ENCODE measurements at regions not wholly inside any gene's neighbourhood (a gene's known extent, or its start where the extent isn't known, plus 50 kb on each side); places are given as distances from the start of the nearest gene placed in this dataset.

DNA sequence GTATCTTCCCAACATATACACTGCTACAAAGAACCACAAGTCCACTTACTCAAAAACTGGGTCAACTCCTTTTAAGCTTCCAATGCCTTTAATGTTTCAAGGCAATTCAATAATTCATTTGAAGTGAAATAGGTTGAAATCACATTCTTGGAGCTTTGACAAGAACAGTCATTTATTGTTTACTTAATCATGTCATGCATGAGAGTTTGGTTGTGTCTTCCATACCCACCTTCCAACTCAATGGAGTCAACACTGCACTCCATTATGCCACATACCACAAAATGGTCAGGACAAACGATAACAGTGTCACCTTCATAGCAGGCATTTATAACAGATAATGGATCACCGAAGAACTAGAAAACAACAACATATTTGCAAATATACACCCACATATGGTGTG is 506.3 kb downstream of the UQCRFS1 start:
- TF ChIP-seq, protein P1, sequence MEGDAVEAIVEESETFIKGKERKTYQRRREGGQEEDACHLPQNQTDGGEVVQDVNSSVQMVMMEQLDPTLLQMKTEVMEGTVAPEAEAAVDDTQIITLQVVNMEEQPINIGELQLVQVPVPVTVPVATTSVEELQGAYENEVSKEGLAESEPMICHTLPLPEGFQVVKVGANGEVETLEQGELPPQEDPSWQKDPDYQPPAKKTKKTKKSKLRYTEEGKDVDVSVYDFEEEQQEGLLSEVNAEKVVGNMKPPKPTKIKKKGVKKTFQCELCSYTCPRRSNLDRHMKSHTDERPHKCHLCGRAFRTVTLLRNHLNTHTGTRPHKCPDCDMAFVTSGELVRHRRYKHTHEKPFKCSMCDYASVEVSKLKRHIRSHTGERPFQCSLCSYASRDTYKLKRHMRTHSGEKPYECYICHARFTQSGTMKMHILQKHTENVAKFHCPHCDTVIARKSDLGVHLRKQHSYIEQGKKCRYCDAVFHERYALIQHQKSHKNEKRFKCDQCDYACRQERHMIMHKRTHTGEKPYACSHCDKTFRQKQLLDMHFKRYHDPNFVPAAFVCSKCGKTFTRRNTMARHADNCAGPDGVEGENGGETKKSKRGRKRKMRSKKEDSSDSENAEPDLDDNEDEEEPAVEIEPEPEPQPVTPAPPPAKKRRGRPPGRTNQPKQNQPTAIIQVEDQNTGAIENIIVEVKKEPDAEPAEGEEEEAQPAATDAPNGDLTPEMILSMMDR (IDR thresholded peaks at IDR 0.05) = no peak
- TF ChIP-seq POLR2AphosphoS5 (IDR thresholded peaks at IDR 0.05) = no peak
- no peak for TF ChIP-seq POLR2A (IDR thresholded peaks at IDR 0.05)

All from sigmoid colon (tissue), 4 donors.